ENCODE measurements at regions not wholly inside any gene's neighbourhood (a gene's known extent, or its start where the extent isn't known, plus 50 kb on each side); places are given as distances from the start of the nearest gene placed in this dataset.
"Not testable (repeated sequence)": the region's sequence is repeated elsewhere in the genome, so short reads cannot be mapped to it uniquely, and the experiment has no call there.

GRCh38 chr12:124471828-124472227 lies 95.6 kb downstream of the NCOR2 start:
- no peak for DNase-seq

- no peak for DNase-seq
Observed at GRCh38 chr12:124470806-124471205, 96.6 kb downstream of the NCOR2 start.

DNA sequence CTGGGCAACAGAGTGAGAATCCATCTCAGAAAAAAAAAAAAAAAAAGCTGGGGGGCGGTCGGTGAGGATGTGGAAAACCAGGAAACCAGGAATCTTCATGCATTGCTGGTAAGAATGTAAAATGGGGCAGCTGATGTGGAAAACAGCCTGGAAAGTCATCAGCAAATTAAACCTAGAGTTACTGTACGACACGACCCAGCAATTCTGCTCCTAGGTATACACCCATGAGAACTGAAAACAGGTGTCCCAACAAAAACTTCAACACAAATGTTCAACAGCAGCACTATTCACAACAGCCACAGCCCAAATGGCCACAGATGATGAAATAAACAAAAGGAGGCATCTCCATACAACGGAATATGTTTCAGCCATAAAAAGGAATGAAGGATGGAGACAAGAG lies 97.3 kb downstream of the NCOR2 start:
- DNase-seq = no peak

- peak; percentile 38 for DNase-seq
Observed at GRCh38 chr12:124469193-124469888, 98.1 kb downstream of the NCOR2 start.

DNA sequence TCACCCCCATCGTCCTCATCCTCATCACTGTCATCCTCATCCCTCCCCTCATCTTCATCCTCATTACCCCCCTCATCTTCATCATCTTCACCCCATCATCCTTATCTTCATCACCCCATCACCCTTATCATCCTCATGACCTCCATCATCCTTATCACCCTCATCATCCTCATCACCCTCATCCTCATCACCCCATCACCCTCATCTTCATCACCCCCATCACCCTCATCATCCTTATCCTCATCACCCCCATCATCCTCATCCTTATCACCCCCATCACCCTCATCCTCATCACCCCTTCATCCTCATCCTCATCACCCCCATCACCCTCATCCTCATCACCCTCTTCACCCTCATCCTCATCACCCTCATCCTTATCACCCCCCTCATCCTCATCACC lies 99.9 kb downstream of the NCOR2 start:
- not testable (repeated sequence) for DNase-seq

- peak; percentile 87 for DNase-seq
Observed at GRCh38 chr12:124466216-124467128, 100.9 kb downstream of the NCOR2 start.

DNA sequence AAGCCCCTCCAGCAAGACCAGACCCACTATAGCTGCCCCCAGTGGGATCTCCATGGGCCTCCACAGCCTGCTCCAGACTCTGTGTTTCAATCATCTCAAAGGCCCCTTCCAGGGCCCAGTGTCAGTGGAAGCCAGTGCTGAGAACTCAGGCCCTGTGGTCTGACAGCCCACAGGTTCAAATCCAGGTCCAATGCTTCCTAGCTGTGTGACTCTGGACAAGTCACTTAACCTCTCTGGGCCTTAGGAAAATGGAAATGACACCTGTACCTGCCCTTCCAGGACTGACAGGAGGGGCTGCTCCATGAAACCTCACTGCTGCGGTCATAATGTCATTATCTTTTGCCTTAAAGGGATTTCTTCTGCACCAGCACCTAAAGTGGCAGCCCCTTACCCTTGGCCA lies 101.9 kb downstream of the NCOR2 start:
- no peak for DNase-seq

DNA sequence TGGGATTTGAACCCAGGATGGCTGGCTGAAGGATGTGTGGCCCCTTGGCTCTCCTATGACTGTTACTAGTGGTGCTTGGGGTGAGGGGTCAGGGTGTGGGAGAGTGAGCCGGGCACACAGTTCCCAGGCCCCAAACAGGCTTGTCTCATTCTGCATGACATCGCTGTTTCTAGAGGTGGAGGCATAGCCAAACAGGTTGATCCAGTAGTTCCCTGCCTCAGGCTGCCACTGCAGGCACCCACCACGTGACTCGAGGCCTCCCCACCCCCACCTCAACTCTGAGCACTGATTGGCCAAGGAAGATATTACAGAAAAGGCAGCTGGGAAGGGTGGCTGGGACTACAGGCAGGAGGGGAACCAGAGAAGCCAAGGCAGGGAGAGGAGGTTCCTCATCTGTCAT lies 102.6 kb downstream of the NCOR2 start:
- DNase-seq = no peak

DNA sequence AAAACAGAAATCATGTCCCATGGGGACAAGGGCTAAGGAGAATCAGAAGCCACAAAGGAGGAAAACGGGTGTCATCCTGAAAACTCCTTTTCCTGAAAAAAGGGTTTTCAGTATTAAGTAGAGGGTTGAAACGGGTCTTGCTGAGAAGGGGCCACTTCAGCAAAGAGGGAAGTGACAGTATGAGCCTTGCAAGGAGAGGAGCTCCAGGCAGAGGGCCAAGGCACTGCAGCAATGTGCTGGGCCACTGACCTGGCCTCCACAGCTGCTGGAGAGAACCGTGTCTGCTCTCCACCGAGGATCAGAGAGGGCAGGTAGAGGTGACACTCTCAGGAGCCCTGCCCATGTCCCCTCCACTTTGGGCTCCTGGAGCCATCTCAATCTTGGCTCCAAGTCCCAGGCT lies 103.3 kb downstream of the NCOR2 start:
- no peak for DNase-seq

- DNase-seq = no peak
Observed at GRCh38 chr12:124463341-124463921, 104.0 kb downstream of the NCOR2 start.

GRCh38 chr12:124462750-124463149 lies 104.7 kb downstream of the NCOR2 start:
- no peak for DNase-seq

DNA sequence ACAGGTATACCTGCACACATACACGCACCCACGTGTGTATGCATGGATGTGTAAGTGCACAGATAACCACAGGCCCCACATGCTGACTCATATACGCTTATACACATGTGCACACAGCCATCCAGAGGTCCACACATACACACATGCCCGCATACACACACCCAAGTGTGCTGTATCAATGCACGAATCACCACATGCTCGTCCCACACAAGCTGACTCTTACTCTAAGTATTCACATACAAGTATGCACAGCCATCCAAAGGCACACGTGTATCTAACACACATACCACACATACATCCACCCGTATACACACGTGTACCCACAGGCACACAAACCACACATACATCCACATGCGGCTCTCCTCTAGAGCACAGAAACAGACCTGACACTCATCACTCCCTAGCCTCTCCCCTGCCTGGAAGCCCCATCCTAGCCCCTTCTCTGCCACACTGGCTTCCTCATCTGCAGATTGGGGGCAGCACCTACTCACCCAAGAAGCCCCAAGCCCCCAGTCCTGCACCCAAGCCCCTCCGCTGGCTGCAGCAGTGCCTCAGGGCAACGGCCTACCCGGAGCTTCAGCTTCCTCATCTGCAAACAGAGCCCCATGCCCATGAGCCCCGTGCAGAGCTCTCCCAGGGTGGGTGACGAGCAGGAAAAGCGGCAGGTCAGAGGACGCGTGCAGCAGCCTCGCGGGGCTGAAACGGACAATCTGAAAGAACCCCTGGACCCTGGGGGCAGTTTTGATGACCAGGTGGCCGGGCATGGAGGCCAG lies 105.4 kb downstream of the NCOR2 start:
- no peak for DNase-seq

DNA sequence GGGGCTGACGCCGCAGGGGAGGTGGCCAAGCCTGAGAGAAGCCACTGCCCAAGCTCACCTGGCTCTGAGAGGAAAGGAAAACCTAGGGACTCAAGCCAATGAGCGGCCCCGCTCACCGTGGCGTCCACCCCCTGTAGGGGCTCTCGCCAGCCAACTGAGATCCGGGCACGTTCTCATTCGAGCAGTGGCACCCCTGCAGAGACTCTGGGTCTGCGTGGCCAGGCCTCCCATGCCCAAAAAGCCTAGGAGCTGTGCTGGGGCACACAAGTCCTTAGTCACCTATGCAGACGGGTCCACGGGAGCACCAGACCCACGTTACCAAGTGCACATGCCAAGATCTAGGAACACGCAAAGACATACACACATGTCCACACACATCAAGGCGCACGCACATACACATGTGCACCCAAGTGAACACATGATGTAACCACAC lies 106.2 kb downstream of the NCOR2 start:
- no peak for DNase-seq

DNA sequence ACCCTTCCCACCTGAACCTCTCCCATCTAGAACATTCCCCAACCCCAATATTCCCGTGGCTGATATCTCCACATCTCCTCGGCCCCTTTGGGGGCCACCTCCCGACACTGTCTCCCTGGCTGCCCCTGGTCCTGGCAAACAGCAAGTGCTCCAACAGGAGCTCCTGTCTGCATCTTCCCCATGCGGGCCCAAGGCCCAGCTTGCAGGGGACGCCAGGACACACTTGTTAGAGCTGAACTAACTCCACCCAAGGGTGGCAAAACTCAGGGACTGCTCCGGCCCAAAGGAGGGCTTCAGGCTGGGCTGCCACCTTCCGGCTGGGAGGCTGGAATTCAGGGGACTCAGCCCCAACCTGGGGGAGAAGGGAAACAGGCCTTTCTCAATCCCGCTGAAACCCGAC lies 106.6 kb downstream of the NCOR2 start:
- DNase-seq = no peak

GRCh38 chr12:124459852-124460645 lies 107.4 kb downstream of the NCOR2 start:
- DNase-seq = no peak

DNA sequence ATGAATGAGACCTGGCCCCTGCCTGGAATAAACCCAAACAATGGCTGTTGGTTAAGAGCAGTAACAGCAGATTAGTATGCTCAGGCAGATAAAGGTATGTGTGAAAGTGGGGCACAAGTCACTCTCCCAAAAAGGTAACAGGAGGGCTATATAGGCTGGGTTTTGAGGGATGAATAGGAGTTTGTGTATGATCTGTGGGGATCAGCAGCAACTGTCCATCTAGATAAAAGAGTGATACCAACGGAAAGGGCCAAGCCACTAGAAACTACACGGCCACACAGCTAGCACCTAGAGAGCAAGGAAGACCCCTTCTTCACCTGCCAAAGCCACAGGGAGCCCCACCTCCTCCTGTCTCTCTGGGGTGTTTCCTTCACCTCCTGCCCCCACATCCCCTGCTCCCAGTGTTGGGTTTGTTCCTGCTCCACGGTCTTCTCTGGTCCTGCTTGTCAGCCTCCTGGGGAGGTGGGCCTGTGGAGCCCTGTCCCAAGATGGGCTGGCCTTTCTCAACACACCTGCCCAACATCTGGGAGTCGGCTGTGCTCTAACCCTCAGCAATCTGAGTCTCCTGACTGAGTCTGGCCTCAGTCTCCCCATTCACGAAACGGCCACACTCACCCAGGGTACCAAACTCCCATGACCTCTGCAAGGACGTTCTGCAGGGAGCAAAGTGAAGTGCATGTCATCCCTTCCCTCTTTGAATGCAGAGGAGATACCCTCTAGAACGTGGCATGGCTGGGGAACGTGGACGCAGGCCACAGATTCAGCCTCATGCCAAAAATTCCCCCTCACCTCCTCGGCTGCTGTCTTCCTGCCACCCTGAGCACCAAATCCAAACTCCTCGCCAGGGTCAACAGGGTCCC lies 108.2 kb downstream of the NCOR2 start:
- DNase-seq = no peak

- no peak for DNase-seq
Observed at GRCh38 chr12:124458220-124458991, 109.0 kb downstream of the NCOR2 start.

DNA sequence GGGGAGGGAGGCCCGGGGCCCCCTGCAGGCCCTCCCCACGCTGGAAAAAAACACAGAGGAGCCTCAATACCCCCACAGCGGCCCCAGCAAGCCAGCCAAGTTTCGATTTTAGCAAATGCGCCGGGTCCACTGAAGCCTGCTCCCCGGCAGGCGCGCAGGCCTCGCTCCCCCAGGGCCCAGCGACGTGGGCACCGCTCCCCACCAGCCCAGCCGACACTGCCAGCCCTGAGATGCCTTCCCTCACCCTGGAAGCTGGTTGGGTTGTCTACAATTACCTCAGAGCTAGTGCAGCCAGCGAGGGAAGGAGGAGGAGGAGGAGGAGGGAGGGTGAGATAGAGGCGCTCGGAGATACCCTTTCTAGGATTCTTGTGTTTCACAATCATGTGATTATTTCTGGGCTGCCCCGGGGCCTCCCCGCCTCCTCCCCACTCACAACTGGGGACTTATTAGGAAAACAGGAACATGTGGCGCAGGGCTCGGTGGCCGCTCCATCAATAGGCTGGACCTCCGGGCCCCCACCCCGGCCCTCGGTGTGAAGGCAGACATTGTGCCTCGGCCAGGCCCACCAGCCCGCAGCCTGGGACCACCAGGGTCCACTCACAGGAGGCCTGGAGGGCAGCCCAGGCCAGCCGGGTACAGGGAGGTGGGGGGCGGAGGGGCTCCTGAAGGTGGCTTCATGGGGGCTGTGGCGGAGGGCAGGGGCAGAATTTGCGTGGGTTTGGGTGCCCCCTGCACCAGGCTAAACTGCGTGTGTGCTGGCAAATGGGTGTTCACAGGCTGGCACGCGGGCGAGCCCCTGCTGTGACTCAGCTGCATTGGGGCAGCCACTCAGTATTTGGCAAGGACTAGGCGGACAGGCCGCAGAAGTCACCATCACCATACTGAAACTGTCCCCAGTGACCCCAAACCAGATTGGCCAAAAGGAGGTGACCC lies 109.9 kb downstream of the NCOR2 start:
- DNase-seq = peak; percentile 51

- DNase-seq = no peak
Observed at GRCh38 chr12:124456652-124457152, 110.7 kb downstream of the NCOR2 start.

Measured in activated CD4-positive, alpha-beta T cell treated with anti-CD3 and anti-CD28 coated beads, Interleukin-2, amount 50 U/mL, for 1 hour (primary cell).